K562 (cell line): ENCODE measurements at regions not wholly inside any gene's neighbourhood (a gene's known extent, or its start where the extent isn't known, plus 50 kb on each side); places are given as distances from the start of the nearest gene placed in this dataset.

Source experiments
- ATAC-seq: fragments of 200-7000 bp; cut with Tn5 transposase; 3 replicates; pipeline ENCODE4 v1.9.1; 2020; ENCODE audit warnings: moderate library complexity
- BruUV-seq: library from RNA; stranded (reverse); fragments of 400-500 nt; replicated peaks from 2 replicates; lab custom pipeline; 2021; lab: Mats Ljungman, UMichigan
- CTCF ChIA-PET: fragments of 300-600 bp; formaldehyde crosslinking; extraction: SDS; loops from one replicate; lab custom pipeline; 2021; ENCODE audit warnings: low intra/inter-chr PET ratio; lab: Yijun Ruan, JAX
- POLR2A ChIA-PET: fragments of 300-600, 350-650 bp; sonication (Branson Sonifier 250); formaldehyde crosslinking; extraction: SDS; loops from one replicate; lab custom pipeline; 2021; ENCODE audit warnings: antibody characterized with exemption, inconsistent platforms; lab: Yijun Ruan, JAX
- DNase-seq, 4 experiments: peaks; one replicate each; pipeline versions ENCODE4 v3.0.0 to v3.0.0-alpha.2; 2011 to 2018; ENCODE audit warnings: low spot score in 3 of 4, mixed read lengths in 3 of 4; ENCODE audit errors: extremely low read depth in 1 of 4
- FAIRE-seq: peaks from 2 replicates; lab custom pipeline; 2011; peaks lifted over from hg19 to GRCh38; lab: Jason Lieb, UNC
- H2AFZ ChIP-seq: 2 replicates; pipeline ENCODE4 v1.6.0; 2011; ENCODE audit warnings: low read depth, low read length, control low read depth, inconsistent platforms
- H3K27ac ChIP-seq: fragments of 200-600 bp; 3 replicates; pipeline ENCODE4 v1.8.0; 2011; ENCODE audit warnings: low read depth, mild to moderate bottlenecking, control low read depth, inconsistent platforms, low read length, moderate library complexity, mixed read lengths; ENCODE audit errors: extremely low read depth
- H3K27me3 ChIP-seq, 2 experiments: fragments of 300-600 bp in 1 of 2; 2 replicates in 1 of 2; 3 replicates in 1 of 2; pipeline versions ENCODE4 v1.6.0 to v1.8.0; 2011; ENCODE audit warnings: inconsistent platforms in 2 of 2, low read length in 2 of 2, mild to moderate bottlenecking in 1 of 2, mixed read lengths in 1 of 2, moderate library complexity in 1 of 2; ENCODE audit not compliant: control insufficient read depth in 2 of 2, insufficient read depth in 2 of 2
- H3K36me3 ChIP-seq: fragments of 300-600 bp; 3 replicates; pipeline ENCODE4 v1.8.0; 2011; ENCODE audit warnings: mild to moderate bottlenecking, low read length, inconsistent platforms; ENCODE audit not compliant: control insufficient read depth, insufficient read depth
- H3K4me1 ChIP-seq, 2 experiments: fragments of 200-600 bp in 1 of 2; replicated peaks in 1 of 2; 2 replicates in 1 of 2; 3 replicates in 1 of 2; pipeline versions ENCODE4 v1.5.1 to v1.8.0; 2011; ENCODE audit warnings: inconsistent platforms in 2 of 2, low read length in 2 of 2, mild to moderate bottlenecking in 1 of 2, mixed read lengths in 1 of 2, moderate library complexity in 1 of 2; ENCODE audit not compliant: control insufficient read depth in 2 of 2, insufficient read depth in 2 of 2
- H3K4me2 ChIP-seq: 2 replicates; pipeline ENCODE4 v1.6.1; 2011; ENCODE audit warnings: low read length, control low read depth, inconsistent platforms, mixed read lengths; ENCODE audit not compliant: insufficient read depth
- H3K4me3 ChIP-seq: fragments of 200-600 bp; sonication (generic), shearing (Covaris generic); 2 replicates; pipeline ENCODE4 v1.5.1; 2016; ENCODE audit warnings: control low read depth, inconsistent platforms
- H3K79me2 ChIP-seq: fragments of 200-600 bp; 3 replicates; pipeline ENCODE4 v1.8.0; 2011; ENCODE audit warnings: low read length, inconsistent platforms; ENCODE audit not compliant: control insufficient read depth, insufficient read depth
- H3K9ac ChIP-seq, 2 experiments: 2 replicates each; pipeline versions ENCODE4 v1.6.0 to v1.6.1; 2011; ENCODE audit warnings: low read depth in 2 of 2, low read length in 2 of 2, control low read depth in 1 of 2, inconsistent platforms in 1 of 2, mild to moderate bottlenecking in 1 of 2, mixed read lengths in 1 of 2; ENCODE audit not compliant: insufficient read depth in 1 of 2
- H3K9me1 ChIP-seq: one replicate; pipeline ENCODE4 v1.6.0; 2011; ENCODE audit warnings: inconsistent platforms, mild to moderate bottlenecking, low read length, moderate library complexity; ENCODE audit not compliant: control insufficient read depth, insufficient read depth
- H3K9me3 ChIP-seq: replicated peaks from 2 replicates; pipeline ENCODE4 v1.5.1; 2011; ENCODE audit warnings: low read depth, low read length, inconsistent platforms; ENCODE audit not compliant: control insufficient read depth, insufficient read depth
- H4K20me1 ChIP-seq: replicated peaks from 2 replicates; pipeline ENCODE4 v1.6.1; 2011; ENCODE audit warnings: low read length, inconsistent platforms, mixed read lengths; ENCODE audit not compliant: control insufficient read depth, insufficient read depth
- CBFB ChIP-seq: sonication (generic); formaldehyde crosslinking; IDR thresholded peaks from 2 replicates; pipeline ENCODE4 v1.4.0; 2020; ENCODE audit warnings: mild to moderate bottlenecking, missing genetic modification reagents
- CREM ChIP-seq: IDR thresholded peaks from 2 replicates; pipeline ENCODE4 v1.6.1; 2014; ENCODE audit warnings: antibody characterized with exemption, low read depth
- HDAC8 ChIP-seq: fragments of 450-650 bp; IDR thresholded peaks from 2 replicates; pipeline ENCODE4 v1.6.1; 2016; ENCODE audit warnings: mild to moderate bottlenecking, missing genetic modification characterization, moderate library complexity, missing compliant biosample characterization
- KLF13 ChIP-seq: fragments of 450-650 bp; IDR thresholded peaks from 2 replicates; pipeline ENCODE4 v1.6.1; 2016; ENCODE audit warnings: missing genetic modification characterization, low read depth, mild to moderate bottlenecking, missing compliant biosample characterization, moderate library complexity, borderline replicate concordance
- MAFK ChIP-seq: IDR thresholded peaks from 2 replicates; pipeline ENCODE4 v1.6.1; 2011; ENCODE audit warnings: low read length, improper control_type of control experiment
- NBN ChIP-seq: fragments of 450-650 bp; IDR thresholded peaks from 2 replicates; pipeline ENCODE4 v1.6.1; 2016; ENCODE audit warnings: low read depth, mild to moderate bottlenecking
- PRPF4 ChIP-seq: fragments of 200-400 bp; formaldehyde crosslinking; IDR thresholded peaks from one replicate; pipeline ENCODE4 v1.6.1; 2017; ENCODE audit warnings: low read length, low read depth, mild to moderate bottlenecking; ENCODE audit not compliant: insufficient read depth, poor library complexity, severe bottlenecking
- SP1 ChIP-seq: sonication (generic); formaldehyde crosslinking; IDR thresholded peaks from 2 replicates; pipeline ENCODE4 v1.8.1; 2022; ENCODE audit warnings: mild to moderate bottlenecking, missing genetic modification reagents
- ZNF780A ChIP-seq: fragments of 250-450 bp; sonication (Bioruptor Pico); IDR thresholded peaks from 2 replicates; pipeline ENCODE4 v1.5.0; 2021; ENCODE audit warnings: mild to moderate bottlenecking
- ZNF79 ChIP-seq: fragments of 250-450 bp; sonication (Bioruptor Pico); IDR thresholded peaks from 2 replicates; pipeline ENCODE4 v1.4.0; 2020; ENCODE audit warnings: low read depth, mild to moderate bottlenecking, moderate library complexity
- WGBS: fragments of 100-300 bp; shearing (Covaris generic); methylation state at CpG from one replicate; pipeline ENCODE4 v1.1.6; 2016; ENCODE audit warnings: low coverage, mixed read lengths; ENCODE audit not compliant: insufficient coverage; ENCODE audit errors: missing lambda C conversion rate; 5-methylcytosine and 5-hydroxymethylcytosine counted together
- in situ Hi-C: fragments of 300-500 bp; cut with MboI; formaldehyde crosslinking; loops from 4 replicates; pipeline ENCODE4 v1.15.0; 2018; ENCODE audit warnings: inconsistent platforms, mixed read lengths
- intact Hi-C: fragments of 100-400 bp; cut with micrococcal nuclease; formaldehyde crosslinking; loops from 2 replicates; pipeline ENCODE4 v1.14.2; 2022
- TF ChIP-seq, protein P1 (sequence below): fragments of 250-450 bp; sonication (Bioruptor Pico); IDR thresholded peaks from 2 replicates; pipeline ENCODE4 v1.5.1; 2021; ENCODE audit warnings: mild to moderate bottlenecking
- TF ChIP-seq, protein P2 (sequence below), 2 experiments: fragments of 450-650 bp; IDR thresholded peaks; 2 replicates each; pipeline ENCODE4 v1.6.1; 2016; ENCODE audit warnings: mild to moderate bottlenecking in 2 of 2, borderline replicate concordance in 1 of 2, low read depth in 1 of 2, moderate library complexity in 1 of 2

GRCh38 chr4:175929932-175930331 lies 117.9 kb upstream of the GPM6A start:
- ATAC-seq (no peak), DNase-seq (no peak), FAIRE-seq (no peak)
- in situ Hi-C loops (no loop called here), intact Hi-C loops (no loop called here)
- ChIA-PET CTCF (no interaction called here), POLR2A (no interaction called here)
- H3K79me2 ChIP-seq, result no peaks in the 10 kb centered on the region
- H3K27me3 ChIP-seq, result no peaks in the 10 kb centered on the region
- no peaks in the 10 kb centered on the region for H3K4me1 ChIP-seq
- H3K9me3 ChIP-seq, result no peaks in the 10 kb centered on the region; the same call in 1 of the 2 replicates
- TF ChIP-seq NBN, result no peak
- no peak for TF ChIP-seq KLF13 (tag)
- no peak for TF ChIP-seq PRPF4
- TF ChIP-seq, protein P1, sequence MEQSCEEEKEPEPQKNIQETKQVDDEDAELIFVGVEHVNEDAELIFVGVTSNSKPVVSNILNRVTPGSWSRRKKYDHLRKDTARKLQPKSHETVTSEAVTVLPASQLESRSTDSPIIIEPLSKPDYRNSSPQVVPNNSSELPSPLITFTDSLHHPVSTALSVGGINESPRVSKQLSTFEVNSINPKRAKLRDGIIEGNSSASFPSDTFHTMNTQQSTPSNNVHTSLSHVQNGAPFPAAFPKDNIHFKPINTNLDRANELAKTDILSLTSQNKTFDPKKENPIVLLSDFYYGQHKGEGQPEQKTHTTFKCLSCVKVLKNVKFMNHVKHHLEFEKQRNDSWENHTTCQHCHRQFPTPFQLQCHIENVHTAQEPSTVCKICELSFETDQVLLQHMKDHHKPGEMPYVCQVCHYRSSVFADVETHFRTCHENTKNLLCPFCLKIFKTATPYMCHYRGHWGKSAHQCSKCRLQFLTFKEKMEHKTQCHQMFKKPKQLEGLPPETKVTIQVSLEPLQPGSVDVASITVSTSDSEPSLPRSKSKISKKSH (CRISPR knock-in tag), result no peak
- no peak for TF ChIP-seq SP1 (CRISPR knock-in tag)
- TF ChIP-seq, protein P2, sequence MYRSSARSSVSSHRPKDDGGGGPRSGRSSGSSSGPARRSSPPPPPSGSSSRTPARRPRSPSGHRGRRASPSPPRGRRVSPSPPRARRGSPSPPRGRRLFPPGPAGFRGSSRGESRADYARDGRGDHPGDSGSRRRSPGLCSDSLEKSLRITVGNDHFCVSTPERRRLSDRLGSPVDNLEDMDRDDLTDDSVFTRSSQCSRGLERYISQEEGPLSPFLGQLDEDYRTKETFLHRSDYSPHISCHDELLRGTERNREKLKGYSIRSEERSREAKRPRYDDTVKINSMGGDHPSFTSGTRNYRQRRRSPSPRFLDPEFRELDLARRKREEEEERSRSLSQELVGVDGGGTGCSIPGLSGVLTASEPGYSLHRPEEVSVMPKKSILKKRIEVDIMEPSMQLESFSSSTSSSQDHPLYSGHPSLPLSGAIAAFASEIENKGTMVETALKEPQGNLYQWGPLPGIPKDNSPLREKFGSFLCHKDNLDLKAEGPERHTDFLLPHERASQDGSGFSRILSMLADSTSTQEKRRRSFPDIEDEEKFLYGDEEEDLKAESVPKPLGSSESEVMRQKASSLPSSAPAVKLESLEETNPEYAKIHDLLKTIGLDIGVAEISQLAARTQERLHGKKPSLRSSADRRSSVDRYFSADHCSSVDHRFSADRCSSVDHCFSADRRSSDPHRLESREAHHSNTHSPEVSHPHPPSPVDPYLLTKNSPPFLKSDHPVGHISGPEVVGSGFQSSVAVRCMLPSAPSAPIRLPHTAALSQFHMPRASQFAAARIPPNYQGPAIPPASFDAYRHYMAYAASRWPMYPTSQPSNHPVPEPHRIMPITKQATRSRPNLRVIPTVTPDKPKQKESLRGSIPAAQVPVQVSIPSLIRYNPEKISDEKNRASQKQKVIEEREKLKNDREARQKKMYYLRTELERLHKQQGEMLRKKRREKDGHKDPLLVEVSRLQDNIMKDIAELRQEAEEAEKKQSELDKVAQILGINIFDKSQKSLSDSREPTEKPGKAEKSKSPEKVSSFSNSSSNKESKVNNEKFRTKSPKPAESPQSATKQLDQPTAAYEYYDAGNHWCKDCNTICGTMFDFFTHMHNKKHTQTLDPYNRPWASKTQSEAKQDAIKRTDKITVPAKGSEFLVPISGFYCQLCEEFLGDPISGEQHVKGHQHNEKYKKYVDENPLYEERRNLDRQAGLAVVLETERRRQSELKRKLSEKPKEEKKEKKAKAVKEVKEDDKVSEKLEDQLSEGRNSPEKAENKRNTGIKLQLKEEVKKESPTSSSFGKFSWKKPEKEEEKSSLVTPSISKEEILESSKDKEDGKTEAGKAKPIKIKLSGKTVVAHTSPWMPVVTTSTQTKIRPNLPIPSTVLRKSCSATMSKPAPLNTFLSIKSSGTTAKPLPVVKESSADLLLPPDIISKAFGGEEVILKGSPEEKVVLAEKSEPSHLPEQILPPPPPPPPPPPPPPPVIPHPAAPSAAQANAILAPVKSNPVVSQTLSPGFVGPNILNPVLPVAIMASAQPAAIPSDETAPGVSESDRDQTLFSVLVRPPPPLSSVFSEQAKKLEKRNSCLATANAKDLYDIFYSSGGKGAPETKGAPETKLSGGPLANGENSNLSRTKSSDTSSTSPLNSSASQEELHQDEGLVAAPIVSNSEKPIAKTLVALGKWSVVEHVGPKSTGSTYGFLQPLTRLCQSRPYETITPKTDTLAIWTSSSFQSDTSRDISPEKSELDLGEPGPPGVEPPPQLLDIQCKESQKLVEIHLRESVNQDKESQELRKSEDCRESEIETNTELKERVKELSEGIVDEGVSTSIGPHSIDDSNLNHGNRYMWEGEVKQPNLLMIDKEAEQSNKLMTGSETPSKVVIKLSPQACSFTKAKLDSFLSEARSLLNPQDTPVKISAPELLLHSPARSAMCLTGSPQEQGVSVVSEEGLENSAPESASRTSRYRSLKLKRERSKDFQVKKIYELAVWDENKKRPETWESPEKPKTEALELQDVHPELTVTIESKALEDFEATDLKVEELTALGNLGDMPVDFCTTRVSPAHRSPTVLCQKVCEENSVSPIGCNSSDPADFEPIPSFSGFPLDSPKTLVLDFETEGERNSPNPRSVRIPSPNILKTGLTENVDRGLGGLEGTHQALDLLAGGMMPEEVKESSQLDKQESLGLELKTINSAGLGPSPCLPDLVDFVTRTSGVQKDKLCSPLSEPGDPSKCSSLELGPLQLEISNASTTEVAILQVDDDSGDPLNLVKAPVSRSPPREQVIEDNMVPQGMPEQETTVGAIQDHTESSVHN (IDR thresholded peaks at IDR 0.05; ENCODE audit: borderline replicate concordance in 1 of 2, low read depth in 1 of 2), result no peak
- no peak for TF ChIP-seq MAFK
- no peak for TF ChIP-seq CREM
- no peak for TF ChIP-seq ZNF79
- TF ChIP-seq ZNF780A (CRISPR knock-in tag), result no peak
- no peak for TF ChIP-seq CBFB (CRISPR knock-in tag)
- no peak for TF ChIP-seq HDAC8 (tag)
- BruUV-seq, result no TSS peak
- H4K20me1 ChIP-seq, result no peaks in the 10 kb centered on the region
- H3K36me3 ChIP-seq, result no peaks in the 10 kb centered on the region
- WGBS, result 2% methylated on average over 3 of the region's 3 CpGs
- H3K4me3 ChIP-seq, result no peak overlapping the region
- no peaks in the 10 kb centered on the region for H3K9me1 ChIP-seq
- H3K27ac ChIP-seq, result no peak overlapping the region
- H2AFZ ChIP-seq, result no peak overlapping the region
- H3K4me2 ChIP-seq, result no peak overlapping the region
- no peak overlapping the region for H3K9ac ChIP-seq
